Fibroblast of pulmonary artery (primary cell): ENCODE measurements at regions not wholly inside any gene's neighbourhood (a gene's known extent, or its start where the extent isn't known, plus 50 kb on each side); places are given as distances from the start of the nearest gene placed in this dataset.
A peak's percentile ranks its signal among the peaks of the same experiment; 100 is the strongest.
"Not testable (repeated sequence)": the region's sequence is repeated elsewhere in the genome, so short reads cannot be mapped to it uniquely, and the experiment has no call there.

Experiments
- DNase-seq: peaks from one replicate; pipeline ENCODE4 v3.0.0-alpha.2; 2010; ENCODE audit warnings: low read depth
- H3K4me3 ChIP-seq: replicated peaks from 2 replicates; pipeline ENCODE4 v1.5.1; 2011; ENCODE audit warnings: low read depth, mild to moderate bottlenecking, control low read depth, low read length, moderate library complexity
- TF ChIP-seq, protein P1 (sequence below): IDR thresholded peaks from 2 replicates; pipeline ENCODE4 v1.5.1; 2011; ENCODE audit warnings: mild to moderate bottlenecking, control low read depth, low read length, inconsistent platforms; ENCODE audit errors: missing control alignments

DNA sequence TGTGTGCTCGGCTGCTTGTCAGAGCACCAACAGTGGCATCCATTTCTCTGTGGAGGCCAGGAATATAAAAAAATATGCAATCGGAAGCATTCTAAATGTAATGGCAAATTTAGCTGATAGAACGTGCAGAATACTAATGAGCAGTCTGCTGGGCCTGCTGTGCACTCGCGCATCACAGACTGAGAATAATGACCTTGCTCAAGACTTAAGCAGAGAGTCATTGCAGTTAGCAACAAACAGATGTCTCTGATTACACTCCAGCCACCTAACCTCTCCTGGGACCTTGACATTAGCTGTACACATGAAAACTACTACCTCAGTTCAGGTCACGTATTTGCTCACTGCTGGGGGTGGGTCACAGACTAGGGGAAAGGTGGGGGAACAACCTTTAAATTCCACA lies 269.2 kb upstream of the DAAM1 start:
- TF ChIP-seq, protein P1, sequence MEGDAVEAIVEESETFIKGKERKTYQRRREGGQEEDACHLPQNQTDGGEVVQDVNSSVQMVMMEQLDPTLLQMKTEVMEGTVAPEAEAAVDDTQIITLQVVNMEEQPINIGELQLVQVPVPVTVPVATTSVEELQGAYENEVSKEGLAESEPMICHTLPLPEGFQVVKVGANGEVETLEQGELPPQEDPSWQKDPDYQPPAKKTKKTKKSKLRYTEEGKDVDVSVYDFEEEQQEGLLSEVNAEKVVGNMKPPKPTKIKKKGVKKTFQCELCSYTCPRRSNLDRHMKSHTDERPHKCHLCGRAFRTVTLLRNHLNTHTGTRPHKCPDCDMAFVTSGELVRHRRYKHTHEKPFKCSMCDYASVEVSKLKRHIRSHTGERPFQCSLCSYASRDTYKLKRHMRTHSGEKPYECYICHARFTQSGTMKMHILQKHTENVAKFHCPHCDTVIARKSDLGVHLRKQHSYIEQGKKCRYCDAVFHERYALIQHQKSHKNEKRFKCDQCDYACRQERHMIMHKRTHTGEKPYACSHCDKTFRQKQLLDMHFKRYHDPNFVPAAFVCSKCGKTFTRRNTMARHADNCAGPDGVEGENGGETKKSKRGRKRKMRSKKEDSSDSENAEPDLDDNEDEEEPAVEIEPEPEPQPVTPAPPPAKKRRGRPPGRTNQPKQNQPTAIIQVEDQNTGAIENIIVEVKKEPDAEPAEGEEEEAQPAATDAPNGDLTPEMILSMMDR: no peak
- no peak for DNase-seq

DNA sequence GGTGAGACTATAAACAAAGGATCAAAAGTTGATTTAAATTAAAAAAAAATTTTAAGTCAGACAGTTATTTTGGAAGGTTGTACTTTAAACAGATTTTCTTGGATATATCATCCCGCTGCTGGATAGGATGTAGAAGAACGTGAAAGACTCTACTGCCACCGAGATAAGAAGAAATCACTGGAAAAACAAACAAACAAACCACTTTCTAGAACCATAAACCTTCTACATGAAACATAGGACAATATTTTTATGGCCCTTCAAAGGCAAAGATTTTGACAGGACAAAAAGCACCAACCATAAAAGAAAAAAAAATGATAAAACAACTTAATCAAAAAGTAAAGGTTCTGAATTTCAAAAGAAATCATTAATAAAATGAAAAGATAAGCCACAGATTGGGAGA lies 268.2 kb upstream of the DAAM1 start:
- TF ChIP-seq, protein P1: no peak

More for the DNA sequence above, 269.2 kb upstream of the DAAM1 start:
- H3K4me3 ChIP-seq: no peak overlapping the region

GRCh38 chr14:58922201-58922940 lies 266.1 kb upstream of the DAAM1 start:
- H3K4me3 ChIP-seq: not testable (repeated sequence)
- DNase-seq: peak; percentile 36

More for the DNA sequence above, 268.2 kb upstream of the DAAM1 start:
- DNase-seq: no peak
- H3K4me3 ChIP-seq: no peak overlapping the region

DNA sequence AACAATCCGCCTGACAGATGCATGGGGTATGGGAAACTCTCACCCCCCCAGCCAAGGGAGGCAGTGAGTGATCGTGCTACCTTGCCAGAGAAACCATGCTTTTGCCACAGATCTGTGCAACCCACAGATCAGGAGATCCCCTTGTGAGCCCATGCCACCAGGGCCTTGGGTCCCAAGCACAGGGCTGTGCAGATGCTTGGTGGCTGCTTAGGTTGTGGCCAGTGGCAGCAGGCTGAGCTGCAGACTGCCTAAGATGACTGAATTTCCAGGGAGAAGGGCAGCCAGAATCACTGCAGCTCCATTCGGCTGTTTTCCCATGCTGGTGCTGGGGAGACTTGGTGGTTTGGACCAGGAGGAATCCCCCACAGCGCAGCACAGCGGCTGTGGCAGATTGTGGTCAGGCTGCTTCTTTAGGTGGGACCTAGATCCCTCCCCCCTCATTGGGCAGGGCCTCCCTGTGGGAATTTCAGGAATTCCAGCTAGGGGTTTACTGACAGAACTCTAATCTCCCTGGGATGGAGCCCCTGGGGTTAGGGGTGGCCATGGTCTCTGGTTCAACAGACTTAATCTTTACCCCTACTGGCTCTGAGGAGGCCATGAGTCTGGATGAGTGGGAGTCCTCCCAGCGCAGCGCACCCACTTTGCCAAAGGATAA lies 264.6 kb upstream of the DAAM1 start:
- no peak for DNase-seq
- H3K4me3 ChIP-seq: no peak overlapping the region
- TF ChIP-seq, protein P1: no peak

- TF ChIP-seq, protein P1: no peak
- no peak for DNase-seq
- no peak overlapping the region for H3K4me3 ChIP-seq
These were observed 246.8 kb upstream of the DAAM1 start for GRCh38 chr14:58941629-58942028.

GRCh38 chr14:58942516-58942915 lies 246.0 kb upstream of the DAAM1 start:
- no peak for DNase-seq
- TF ChIP-seq, protein P1: no peak
- no peak overlapping the region for H3K4me3 ChIP-seq

GRCh38 chr14:58944343-58944967 lies 244.0 kb upstream of the DAAM1 start:
- no peak overlapping the region for H3K4me3 ChIP-seq
- TF ChIP-seq, protein P1: no peak
- no peak for DNase-seq
